ENCODE measurements at regions not wholly inside any gene's neighbourhood (a gene's known extent, or its start where the extent isn't known, plus 50 kb on each side); places are given as distances from the start of the nearest gene placed in this dataset.

- no peaks in the 10 kb centered on the region for H3K9me3 Mint-ChIP-seq
- H3K27me3 Mint-ChIP-seq, result no peaks in the 10 kb centered on the region
- H3K27ac Mint-ChIP-seq, result no peak overlapping the region
- H3K4me1 Mint-ChIP-seq, result no peaks in the 10 kb centered on the region
- intact Hi-C loops (cut with micrococcal nuclease), result no loop called here
- TF ChIP-seq CTCF (IDR thresholded peaks at IDR 0.05), result no peak
- POLR2A ChIA-PET, result no interaction called here
- CTCF ChIA-PET, result no interaction called here
- no peaks in the 10 kb centered on the region for H3K36me3 Mint-ChIP-seq (ENCODE audit: low read depth)
- H3K4me3 Mint-ChIP-seq, result no peak overlapping the region
- no peak for ATAC-seq (ENCODE audit: low read depth)
- no peak for DNase-seq
These were observed 54.9 kb upstream of the NLGN1 start for GRCh38 chr3:173342679-173343078.

GRCh38 chr3:173340626-173341025, 56.9 kb upstream of the NLGN1 start:
- H3K9me3 Mint-ChIP-seq, result no peaks in the 10 kb centered on the region

GRCh38 chr3:173336261-173336660, 61.3 kb upstream of the NLGN1 start:
- ATAC-seq (ENCODE audit: low read depth), result no peak
- POLR2A ChIA-PET, result no interaction called here
- intact Hi-C loops (cut with micrococcal nuclease), result no loop called here
- H3K27ac Mint-ChIP-seq, result no peak overlapping the region
- CTCF ChIA-PET, result no interaction called here
- no peaks in the 10 kb centered on the region for H3K9me3 Mint-ChIP-seq
- H3K4me3 Mint-ChIP-seq, result no peak overlapping the region
- no peaks in the 10 kb centered on the region for H3K27me3 Mint-ChIP-seq
- H3K36me3 Mint-ChIP-seq (ENCODE audit: low read depth), result no peaks in the 10 kb centered on the region
- no peaks in the 10 kb centered on the region for H3K4me1 Mint-ChIP-seq
- DNase-seq, result no peak
- no peak for TF ChIP-seq CTCF (IDR thresholded peaks at IDR 0.05)

More at GRCh38 chr3:173340626-173341025, 56.9 kb upstream of the NLGN1 start:
- TF ChIP-seq CTCF (IDR thresholded peaks at IDR 0.05), result no peak
- no peak overlapping the region for H3K27ac Mint-ChIP-seq
- DNase-seq (no peak), ATAC-seq (ENCODE audit: low read depth) (no peak)
- H3K4me3 Mint-ChIP-seq, result no peak overlapping the region
- ChIA-PET POLR2A (no interaction called here), CTCF (no interaction called here)
- no peaks in the 10 kb centered on the region for H3K36me3 Mint-ChIP-seq (ENCODE audit: low read depth)
- no peaks in the 10 kb centered on the region for H3K4me1 Mint-ChIP-seq
- intact Hi-C loops (cut with micrococcal nuclease), result no loop called here
- no peaks in the 10 kb centered on the region for H3K27me3 Mint-ChIP-seq

- no peak for TF ChIP-seq CTCF (IDR thresholded peaks at IDR 0.05)
- POLR2A ChIA-PET, result no interaction called here
- DNase-seq, result no peak
- Mint-ChIP-seq H3K4me1 (no peaks in the 10 kb centered on the region), H3K36me3 (ENCODE audit: low read depth) (no peaks in the 10 kb centered on the region), H3K4me3 (no peak overlapping the region), H3K9me3 (no peaks in the 10 kb centered on the region), H3K27me3 (no peaks in the 10 kb centered on the region), H3K27ac (no peak overlapping the region)
- intact Hi-C loops (cut with micrococcal nuclease), result no loop called here
- no peak for ATAC-seq (ENCODE audit: low read depth)
- CTCF ChIA-PET, result no interaction called here
These were observed 91.4 kb upstream of the NLGN1 start for GRCh38 chr3:173306110-173306509.

GRCh38 chr3:173304182-173304800, 93.3 kb upstream of the NLGN1 start:
- DNase-seq (no peak), ATAC-seq (ENCODE audit: low read depth) (no peak)
- H3K4me1 Mint-ChIP-seq, result no peaks in the 10 kb centered on the region
- no peaks in the 10 kb centered on the region for H3K27me3 Mint-ChIP-seq
- H3K27ac Mint-ChIP-seq, result no peak overlapping the region
- intact Hi-C loops (cut with micrococcal nuclease), result no loop called here
- H3K9me3 Mint-ChIP-seq, result peaks cover 2% of the 10 kb centered on the region
- H3K36me3 Mint-ChIP-seq (ENCODE audit: low read depth), result no peaks in the 10 kb centered on the region
- POLR2A ChIA-PET, result no interaction called here
- CTCF ChIA-PET, result no interaction called here
- H3K4me3 Mint-ChIP-seq, result no peak overlapping the region
- TF ChIP-seq CTCF (IDR thresholded peaks at IDR 0.05), result no peak

All from activated B cell treated with CpG ODN at 0.5 μM for 24 hours (primary cell).